ENCODE measurements at regions not wholly inside any gene's neighbourhood (a gene's known extent, or its start where the extent isn't known, plus 50 kb on each side); places are given as distances from the start of the nearest gene placed in this dataset.

- Histone ChIP-seq H3K9me3 (ENCODE audit: severe bottlenecking) (no peaks in the 10 kb centered on the region), H3K36me3 (no peaks in the 10 kb centered on the region), H3K4me3 (ENCODE audit: low read depth, low read length) (no peak overlapping the region), H3K27me3 (ENCODE audit: insufficient read depth, low read depth, severe bottlenecking) (no peaks in the 10 kb centered on the region), H3K27ac (no peak overlapping the region)
- TF ChIP-seq CTCF (IDR thresholded peaks at IDR 0.05; ENCODE audit: low read depth, low read length): no peak
- DNase-seq: no peak
Measured at GRCh38 chr12:79515530-79515935, 175.2 kb downstream of the PAWR start.

GRCh38 chr12:79514730-79515529 lies 175.8 kb downstream of the PAWR start:
- Histone ChIP-seq H3K27me3 (ENCODE audit: insufficient read depth, low read depth, severe bottlenecking) (no peaks in the 10 kb centered on the region), H3K4me3 (ENCODE audit: low read depth, low read length) (no peak overlapping the region), H3K36me3 (no peaks in the 10 kb centered on the region), H3K9me3 (ENCODE audit: severe bottlenecking) (no peaks in the 10 kb centered on the region), H3K27ac (no peak overlapping the region)
- DNase-seq: no peak
- TF ChIP-seq CTCF (IDR thresholded peaks at IDR 0.05; ENCODE audit: low read depth, low read length): no peak

DNA sequence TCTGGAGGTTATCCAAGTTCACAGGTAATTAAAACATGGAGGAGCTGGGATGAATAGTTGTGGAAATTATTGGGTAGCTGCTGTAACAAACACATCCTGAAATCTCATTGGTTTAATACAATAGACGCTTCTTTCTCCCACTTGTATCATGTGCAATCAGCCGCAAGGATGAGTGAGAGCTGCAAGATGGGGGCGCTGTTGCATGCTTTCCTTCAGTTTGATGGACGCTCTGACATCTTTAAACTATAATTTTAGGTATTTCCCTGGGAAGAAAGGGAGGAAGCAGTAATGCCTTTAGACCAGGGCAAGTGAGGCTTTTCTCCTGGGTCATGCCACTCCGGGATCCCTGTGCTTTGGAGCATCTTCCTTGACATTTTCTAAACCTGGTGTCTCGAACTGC lies 178.7 kb downstream of the PAWR start:
- Histone ChIP-seq H3K4me3 (ENCODE audit: low read depth, low read length) (no peak overlapping the region), H3K9me3 (ENCODE audit: severe bottlenecking) (no peaks in the 10 kb centered on the region), H3K27me3 (ENCODE audit: insufficient read depth, low read depth, severe bottlenecking) (no peaks in the 10 kb centered on the region), H3K36me3 (no peaks in the 10 kb centered on the region), H3K27ac (no peak overlapping the region)
- no peak for DNase-seq
- peak; percentile 52 for TF ChIP-seq CTCF (IDR thresholded peaks at IDR 0.05; ENCODE audit: low read depth, low read length)

- Histone ChIP-seq H3K36me3 (no peaks in the 10 kb centered on the region), H3K27me3 (ENCODE audit: insufficient read depth, low read depth, severe bottlenecking) (no peaks in the 10 kb centered on the region), H3K4me3 (ENCODE audit: low read depth, low read length) (no peak overlapping the region), H3K27ac (no peak overlapping the region), H3K9me3 (ENCODE audit: severe bottlenecking) (no peaks in the 10 kb centered on the region)
- DNase-seq: no peak
- TF ChIP-seq CTCF (IDR thresholded peaks at IDR 0.05; ENCODE audit: low read depth, low read length): no peak
Measured at GRCh38 chr12:79508622-79509021, 182.1 kb downstream of the PAWR start.

Measured in WERI-Rb-1 (cell line).